ENCODE measurements at regions not wholly inside any gene's neighbourhood (a gene's known extent, or its start where the extent isn't known, plus 50 kb on each side); places are given as distances from the start of the nearest gene placed in this dataset.

DNA sequence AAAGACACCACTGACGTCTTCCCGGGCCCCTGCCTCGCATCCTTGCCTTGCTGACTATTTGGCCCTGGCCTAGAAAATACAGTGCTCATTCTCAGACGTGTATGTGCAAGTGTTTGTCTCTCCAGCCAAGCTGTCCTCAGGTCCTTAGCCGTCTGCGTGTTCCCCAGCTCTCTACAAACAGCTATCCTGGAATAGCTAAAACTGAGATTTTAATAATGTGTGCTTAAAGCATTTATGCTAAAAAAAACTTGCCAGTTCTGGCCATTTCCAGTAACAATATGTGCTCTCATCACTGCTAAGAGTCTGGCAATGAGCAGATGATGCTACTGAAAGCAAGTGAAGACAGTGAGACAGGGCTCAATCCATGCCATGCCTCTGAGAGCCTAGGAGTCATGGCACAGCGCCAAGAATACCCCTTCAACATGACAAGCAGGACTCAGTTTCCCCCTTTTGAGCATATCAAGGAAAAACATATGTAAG is 55.7 kb downstream of the IRF2BP2 start:
- Histone ChIP-seq H3K27ac (ENCODE audit: low read depth, low read length) (no peak overlapping the region), H3K36me3 (ENCODE audit: insufficient read depth, low read length) (no peaks in the 10 kb centered on the region), H3K9me3 (ENCODE audit: low read length) (no peaks in the 10 kb centered on the region), H3K4me1 (ENCODE audit: insufficient read depth, low read length) (peaks cover 7% of the 10 kb centered on the region), H3K4me3 (ENCODE audit: low read length) (no peak overlapping the region), H3K27me3 (ENCODE audit: insufficient read depth, low read length, poor library complexity, severe bottlenecking) (no peaks in the 10 kb centered on the region)
- H3K36me3 Mint-ChIP-seq, result no peaks in the 10 kb centered on the region
- no peaks in the 10 kb centered on the region for H3K9me3 Mint-ChIP-seq
- H3K4me3 Mint-ChIP-seq, result no peak overlapping the region
- DNase-seq, result no peak
- H3K27me3 Mint-ChIP-seq, result peaks cover 0 to 2% of the 10 kb centered on the region in 2 donors
- H3K27ac Mint-ChIP-seq, result no peak overlapping the region
- no peaks in the 10 kb centered on the region for H3K4me1 Mint-ChIP-seq
- CTCF ChIA-PET, result no interaction called here
- POLR2A ChIA-PET, result no interaction called here

DNA sequence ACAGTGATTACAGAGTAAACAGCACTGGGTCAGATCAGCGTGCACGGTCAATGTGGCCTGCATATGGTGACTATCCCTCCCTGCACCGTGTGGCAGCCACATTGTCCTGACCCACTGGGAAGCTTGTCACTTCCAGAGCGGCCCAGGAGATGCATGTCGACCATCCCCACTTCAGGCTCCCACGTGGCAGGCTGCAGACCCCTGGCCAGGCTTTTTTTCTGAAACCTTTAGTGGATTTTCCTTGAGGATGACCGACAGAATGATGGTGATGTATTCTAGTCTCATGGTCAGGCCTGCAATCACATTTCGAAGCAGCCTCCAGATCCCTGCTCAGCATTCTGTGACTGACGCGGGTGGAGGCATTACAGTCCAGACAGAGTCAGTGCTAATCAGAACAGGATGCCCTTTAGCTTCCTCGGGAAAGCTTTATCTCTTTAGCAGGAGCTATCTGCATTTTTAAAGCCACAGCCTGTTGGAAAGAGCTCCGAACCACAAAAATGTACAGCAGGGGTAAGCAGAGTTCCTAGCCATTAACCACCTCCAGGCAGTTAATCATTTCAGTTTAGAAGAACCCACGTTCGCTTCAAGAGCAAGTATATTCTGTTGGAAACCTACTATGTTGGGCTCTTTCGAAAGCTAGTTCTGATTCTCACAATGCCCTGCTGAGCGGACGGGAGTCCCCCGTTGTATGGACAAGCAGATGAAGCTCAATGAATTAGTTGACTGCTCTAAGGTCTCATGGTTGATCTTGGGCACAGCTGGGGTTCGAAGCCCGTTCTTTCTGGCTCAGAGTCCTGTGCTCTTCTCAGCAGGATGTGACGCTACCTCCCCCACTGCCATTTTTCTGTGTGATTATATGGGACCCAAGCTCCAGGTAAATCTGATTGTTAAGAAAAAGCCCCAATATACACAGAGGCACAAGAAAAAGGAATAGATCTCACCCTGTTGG is 56.5 kb downstream of the IRF2BP2 start:
- ChIA-PET POLR2A (no interaction called here), CTCF (no interaction called here)
- H3K9me3 Mint-ChIP-seq, result no peaks in the 10 kb centered on the region
- H3K4me3 Mint-ChIP-seq, result peak overlapping the region in 1 of 7 donors; percentile 14
- no peaks in the 10 kb centered on the region for H3K36me3 ChIP-seq (ENCODE audit: insufficient read depth, low read length)
- H3K4me1 ChIP-seq (ENCODE audit: insufficient read depth, low read length), result peaks cover 7% of the 10 kb centered on the region
- no peaks in the 10 kb centered on the region for H3K27me3 ChIP-seq (ENCODE audit: insufficient read depth, low read length, poor library complexity, severe bottlenecking)
- no peak overlapping the region for H3K27ac Mint-ChIP-seq
- H3K4me1 Mint-ChIP-seq, result no peaks in the 10 kb centered on the region
- H3K4me3 ChIP-seq (ENCODE audit: low read length), result no peak overlapping the region
- no peaks in the 10 kb centered on the region for H3K36me3 Mint-ChIP-seq
- H3K27me3 Mint-ChIP-seq, result peaks cover 0 to 2% of the 10 kb centered on the region in 2 donors
- no peak for DNase-seq
- no peaks in the 10 kb centered on the region for H3K9me3 ChIP-seq (ENCODE audit: low read length)
- H3K27ac ChIP-seq (ENCODE audit: low read depth, low read length), result peak overlapping the region; percentile 35

DNA sequence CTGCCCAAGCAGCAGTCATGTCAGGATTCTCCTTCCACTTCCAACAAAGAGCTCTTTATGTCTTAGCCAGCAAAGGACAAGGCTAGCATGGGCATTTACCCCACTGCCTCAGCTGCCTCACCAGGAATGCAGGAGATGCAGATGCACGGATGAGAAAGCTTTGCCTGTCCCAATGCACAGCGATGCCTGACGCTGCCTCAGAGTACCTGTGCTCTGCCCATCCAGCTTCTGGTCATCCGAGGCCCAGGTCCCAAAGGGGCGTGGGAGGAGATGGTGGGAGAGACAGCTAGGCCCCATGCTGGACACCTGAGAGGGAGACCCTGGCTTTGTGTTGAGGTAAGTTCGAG is 59.0 kb downstream of the IRF2BP2 start:
- Mint-ChIP-seq H3K9me3 (no peaks in the 10 kb centered on the region), H3K27me3 (peaks cover 0 to 2% of the 10 kb centered on the region in 2 donors), H3K4me1 (no peaks in the 10 kb centered on the region), H3K36me3 (no peaks in the 10 kb centered on the region), H3K4me3 (no peak overlapping the region), H3K27ac (no peak overlapping the region)
- no peak for DNase-seq
- no peaks in the 10 kb centered on the region for H3K36me3 ChIP-seq (ENCODE audit: insufficient read depth, low read length)
- ChIA-PET CTCF (no interaction called here), POLR2A (no interaction called here)
- H3K9me3 ChIP-seq (ENCODE audit: low read length), result no peaks in the 10 kb centered on the region
- no peaks in the 10 kb centered on the region for H3K27me3 ChIP-seq (ENCODE audit: insufficient read depth, low read length, poor library complexity, severe bottlenecking)
- no peak overlapping the region for H3K27ac ChIP-seq (ENCODE audit: low read depth, low read length)
- no peak overlapping the region for H3K4me3 ChIP-seq (ENCODE audit: low read length)
- peaks cover 7% of the 10 kb centered on the region for H3K4me1 ChIP-seq (ENCODE audit: insufficient read depth, low read length)

DNA sequence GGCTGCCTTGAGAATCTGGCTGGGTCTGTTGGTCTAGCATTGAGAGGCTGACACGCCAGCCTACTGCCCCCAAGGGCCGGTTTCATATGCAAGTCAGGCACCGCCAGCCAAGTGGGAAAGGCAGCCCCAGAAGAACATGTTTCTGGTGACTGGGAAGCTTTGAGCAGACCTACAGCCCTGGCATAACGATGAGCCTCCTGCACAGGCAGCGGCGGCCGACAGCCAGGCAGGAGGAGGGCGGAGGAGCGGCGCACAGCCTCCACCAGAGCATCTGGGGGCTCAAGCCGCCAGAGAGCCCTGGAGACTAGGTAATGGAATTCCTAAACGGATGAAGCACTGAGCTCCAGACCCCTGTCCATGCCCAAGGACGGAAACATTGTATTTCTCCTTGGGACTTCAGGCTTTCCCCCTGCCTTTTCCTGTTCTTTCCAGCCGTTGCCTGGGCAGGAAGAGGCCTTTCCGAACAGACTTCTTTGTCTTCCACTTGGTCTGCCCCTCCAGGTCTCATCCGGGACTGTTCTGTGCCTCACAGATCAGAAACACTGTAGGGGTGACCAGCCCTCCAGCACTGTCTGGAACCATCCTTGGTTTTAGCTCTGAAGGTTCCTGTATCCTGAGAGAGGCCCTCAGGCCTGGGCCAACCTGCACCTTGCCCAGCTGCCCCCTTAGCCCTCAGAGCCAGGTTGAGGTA is 59.5 kb downstream of the IRF2BP2 start:
- Mint-ChIP-seq H3K4me1 (no peaks in the 10 kb centered on the region), H3K27ac (no peak overlapping the region), H3K4me3 (no peak overlapping the region), H3K27me3 (peaks cover 3 to 5% of the 10 kb centered on the region in 2 donors), H3K36me3 (no peaks in the 10 kb centered on the region), H3K9me3 (no peaks in the 10 kb centered on the region)
- H3K27ac ChIP-seq (ENCODE audit: low read depth, low read length), result no peak overlapping the region
- H3K27me3 ChIP-seq (ENCODE audit: insufficient read depth, low read length, poor library complexity, severe bottlenecking), result no peaks in the 10 kb centered on the region
- H3K36me3 ChIP-seq (ENCODE audit: insufficient read depth, low read length), result no peaks in the 10 kb centered on the region
- peaks cover 7% of the 10 kb centered on the region for H3K4me1 ChIP-seq (ENCODE audit: insufficient read depth, low read length)
- CTCF ChIA-PET, result no interaction called here
- POLR2A ChIA-PET, result no interaction called here
- H3K4me3 ChIP-seq (ENCODE audit: low read length), result no peak overlapping the region
- DNase-seq, result no peak
- H3K9me3 ChIP-seq (ENCODE audit: low read length), result no peaks in the 10 kb centered on the region

DNA sequence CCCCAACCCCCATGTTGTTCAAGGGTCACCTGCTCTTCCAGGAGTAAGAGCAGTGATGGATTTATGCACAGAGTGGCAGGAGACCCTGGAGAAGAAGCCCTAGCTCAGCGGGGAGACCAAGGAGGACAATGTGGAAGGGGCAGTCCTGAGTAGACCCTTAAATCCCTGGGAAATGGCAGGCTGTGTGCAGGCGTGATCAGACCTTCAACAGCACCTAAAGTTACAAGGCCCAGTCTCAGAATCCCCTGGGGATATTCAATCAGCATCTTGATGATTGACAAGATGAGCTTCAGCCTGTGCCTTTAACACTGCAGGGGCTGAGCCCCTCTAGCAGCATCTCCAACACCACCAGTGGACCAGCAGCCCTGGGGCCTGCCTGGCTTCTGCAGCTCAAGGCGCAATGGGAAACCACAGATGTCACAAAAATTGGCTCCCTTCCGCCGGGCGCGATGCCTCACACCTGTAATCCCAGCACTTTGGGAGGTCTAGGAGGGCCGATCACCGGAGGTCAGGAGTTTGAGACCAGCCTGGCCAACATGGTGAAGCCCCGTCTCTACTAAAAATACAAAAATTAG is 60.4 kb downstream of the IRF2BP2 start:
- POLR2A ChIA-PET, result no interaction called here
- Histone ChIP-seq H3K27me3 (ENCODE audit: insufficient read depth, low read length, poor library complexity, severe bottlenecking) (no peaks in the 10 kb centered on the region), H3K9me3 (ENCODE audit: low read length) (no peaks in the 10 kb centered on the region), H3K27ac (ENCODE audit: low read depth, low read length) (no peak overlapping the region), H3K4me3 (ENCODE audit: low read length) (no peak overlapping the region), H3K4me1 (ENCODE audit: insufficient read depth, low read length) (peaks cover 12% of the 10 kb centered on the region), H3K36me3 (ENCODE audit: insufficient read depth, low read length) (no peaks in the 10 kb centered on the region)
- Mint-ChIP-seq H3K9me3 (no peaks in the 10 kb centered on the region), H3K36me3 (no peaks in the 10 kb centered on the region), H3K4me1 (peaks cover 2 to 6% (median 4%) of the 10 kb centered on the region in 3 donors), H3K27ac (no peak overlapping the region), H3K4me3 (no peak overlapping the region), H3K27me3 (peaks cover 5% of the 10 kb centered on the region in 2 donors)
- no peak for DNase-seq
- CTCF ChIA-PET, result no interaction called here

DNA sequence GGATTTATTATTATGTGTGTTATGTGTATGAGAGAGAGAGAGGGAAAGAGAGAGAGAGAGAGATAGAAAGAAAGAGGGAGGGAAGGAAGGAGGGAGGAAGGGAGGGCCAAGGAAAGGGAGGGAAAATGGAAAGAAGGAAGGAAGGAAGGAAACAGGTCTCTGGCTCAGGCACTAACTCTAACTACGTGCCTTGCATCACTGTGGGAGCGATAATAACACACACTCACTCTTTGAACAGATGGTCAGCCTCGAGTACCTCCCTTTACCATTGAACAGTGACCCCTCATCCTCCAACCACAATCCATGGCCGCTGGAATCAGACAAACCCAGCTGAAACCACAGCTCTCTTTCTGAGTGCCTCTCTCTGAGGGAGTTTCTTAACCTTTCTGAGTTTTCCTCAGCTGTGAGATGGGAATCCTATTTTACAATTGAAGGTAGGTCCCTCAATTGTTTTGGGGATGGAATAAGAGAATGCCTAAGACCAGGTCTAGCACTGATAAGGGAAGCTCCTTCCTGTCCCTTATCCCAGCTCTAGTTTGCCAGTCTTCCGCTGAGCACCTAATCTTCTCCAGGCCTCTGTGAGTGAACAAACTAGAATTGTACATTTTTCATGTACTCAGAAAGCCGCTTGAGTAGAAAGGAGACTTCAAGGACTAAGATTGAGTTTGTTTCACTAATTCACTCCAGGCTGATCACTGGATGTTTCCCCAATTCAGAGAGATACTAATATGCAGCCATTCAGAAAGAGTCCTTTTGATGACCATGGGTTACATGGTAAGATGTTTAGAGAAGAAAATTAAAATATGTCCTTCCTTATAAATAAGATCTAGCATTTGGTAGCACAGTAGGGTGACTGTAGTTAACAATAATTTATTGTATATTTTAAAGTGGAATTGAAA is 62.8 kb downstream of the IRF2BP2 start:
- Histone ChIP-seq H3K4me3 (ENCODE audit: low read length) (no peak overlapping the region), H3K4me1 (ENCODE audit: insufficient read depth, low read length) (peaks cover 16% of the 10 kb centered on the region), H3K36me3 (ENCODE audit: insufficient read depth, low read length) (no peaks in the 10 kb centered on the region), H3K27me3 (ENCODE audit: insufficient read depth, low read length, poor library complexity, severe bottlenecking) (no peaks in the 10 kb centered on the region), H3K9me3 (ENCODE audit: low read length) (no peaks in the 10 kb centered on the region), H3K27ac (ENCODE audit: low read depth, low read length) (peak overlapping the region; percentile 10)
- no peak for DNase-seq
- Mint-ChIP-seq H3K36me3 (no peaks in the 10 kb centered on the region), H3K9me3 (no peaks in the 10 kb centered on the region), H3K27ac (no peak overlapping the region), H3K4me1 (peaks cover 9 to 14% (median 11%) of the 10 kb centered on the region in 3 donors), H3K27me3 (peaks cover 5% of the 10 kb centered on the region in 2 donors), H3K4me3 (no peak overlapping the region)
- POLR2A ChIA-PET, result no interaction called here
- CTCF ChIA-PET, result no interaction called here

DNA sequence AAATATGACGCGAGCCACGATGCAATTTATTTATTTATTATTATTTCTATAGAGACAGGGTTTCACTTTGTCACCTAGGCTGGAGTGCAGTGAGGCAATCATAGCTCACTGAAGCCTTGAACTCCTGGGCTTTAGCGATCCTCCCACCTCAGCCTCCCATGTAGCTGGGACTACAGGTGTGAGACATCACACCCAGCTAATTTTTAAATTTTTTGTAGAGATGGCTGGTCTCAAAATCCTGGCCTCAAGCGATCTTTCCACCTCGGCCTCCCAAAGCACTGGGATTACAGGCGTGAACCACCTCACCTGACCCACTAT is 63.6 kb downstream of the IRF2BP2 start:
- Histone ChIP-seq H3K4me1 (ENCODE audit: insufficient read depth, low read length) (peaks cover 16% of the 10 kb centered on the region), H3K27ac (ENCODE audit: low read depth, low read length) (no peak overlapping the region), H3K36me3 (ENCODE audit: insufficient read depth, low read length) (no peaks in the 10 kb centered on the region), H3K9me3 (ENCODE audit: low read length) (no peaks in the 10 kb centered on the region), H3K4me3 (ENCODE audit: low read length) (no peak overlapping the region), H3K27me3 (ENCODE audit: insufficient read depth, low read length, poor library complexity, severe bottlenecking) (no peaks in the 10 kb centered on the region)
- POLR2A ChIA-PET, result no interaction called here
- no peaks in the 10 kb centered on the region for H3K9me3 Mint-ChIP-seq
- DNase-seq, result no peak
- H3K4me3 Mint-ChIP-seq, result no peak overlapping the region
- H3K27me3 Mint-ChIP-seq, result peaks cover 5% of the 10 kb centered on the region in 2 donors
- no peaks in the 10 kb centered on the region for H3K36me3 Mint-ChIP-seq
- CTCF ChIA-PET, result no interaction called here
- H3K4me1 Mint-ChIP-seq, result peaks cover 9 to 14% (median 11%) of the 10 kb centered on the region in 3 donors
- H3K27ac Mint-ChIP-seq, result no peak overlapping the region
